ENCODE measurements at regions not wholly inside any gene's neighbourhood (a gene's known extent, or its start where the extent isn't known, plus 50 kb on each side); places are given as distances from the start of the nearest gene placed in this dataset.
A peak's percentile ranks its signal among the peaks of the same experiment; 100 is the strongest.

DNA sequence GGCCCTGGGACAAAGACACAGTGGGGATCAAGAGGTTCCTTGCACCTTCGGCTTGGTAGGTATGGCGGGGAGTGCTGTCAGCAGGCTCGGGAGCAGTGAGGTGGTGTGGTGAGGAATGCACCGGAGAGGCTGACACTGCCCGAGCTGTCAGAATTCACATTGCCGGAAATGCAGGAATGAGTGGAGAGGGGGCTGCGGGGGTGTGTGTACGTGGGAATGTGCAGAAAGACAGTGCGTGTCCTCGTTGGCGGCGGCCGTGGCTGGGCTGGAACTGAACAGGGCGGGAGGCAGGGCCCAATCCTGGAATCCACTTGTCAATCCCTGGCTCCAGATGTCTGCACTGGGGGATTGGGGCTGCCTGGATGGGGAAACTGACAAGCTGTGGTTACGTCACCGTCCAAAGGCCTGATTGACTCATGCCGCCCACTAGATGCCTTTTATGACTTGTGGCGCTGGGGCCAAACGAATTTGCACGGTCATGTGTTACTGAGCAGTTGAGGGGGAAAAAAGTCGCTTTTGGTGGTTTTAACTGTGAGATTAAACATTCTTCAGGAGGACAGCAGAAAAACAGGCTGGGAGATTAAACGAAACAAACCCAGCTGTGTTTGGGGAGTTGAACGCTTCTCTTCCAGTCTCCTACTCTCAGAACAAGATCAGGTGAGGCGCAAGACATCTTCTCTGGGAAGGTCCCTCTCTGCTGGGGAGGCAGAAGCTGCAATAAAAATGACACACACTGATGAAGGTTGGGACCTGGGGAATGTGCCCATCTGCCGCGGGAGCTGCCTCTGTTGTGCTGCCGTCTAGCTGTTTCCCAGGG lies 189.4 kb upstream of the GLI2 start (continued):
- TF ChIP-seq ZNF136 (CRISPR knock-in tag; IDR thresholded peaks at IDR 0.05; ENCODE audit: low read depth) (peak; percentile 94; the same call in 1 of the 2 replicates), GTF3A (CRISPR knock-in tag; conservative IDR thresholded peaks at IDR 0.05) (no peak), GATAD1 (CRISPR knock-in tag; IDR thresholded peaks at IDR 0.05) (peak; percentile 61), POLR2AphosphoS2 (IDR thresholded peaks at IDR 0.05; ENCODE audit: low read depth, low read length) (no peak), ZNF383 (CRISPR knock-in tag; IDR thresholded peaks at IDR 0.05; ENCODE audit: borderline replicate concordance) (no peak), ZNF709 (CRISPR knock-in tag; IDR thresholded peaks at IDR 0.05) (peak; percentile 94), TRIM24 (CRISPR knock-in tag; IDR thresholded peaks at IDR 0.05) (peak; percentile 66; the same call in 1 of the 2 replicates), NRL (CRISPR knock-in tag; IDR thresholded peaks at IDR 0.05; ENCODE audit: borderline replicate concordance) (peak; percentile 97), ZNF639 (CRISPR knock-in tag; conservative IDR thresholded peaks at IDR 0.05) (no peak), ZNF367 (CRISPR knock-in tag; IDR thresholded peaks at IDR 0.05; ENCODE audit: borderline replicate concordance) (no peak), EEA1 (CRISPR knock-in tag; IDR thresholded peaks at IDR 0.05; ENCODE audit: borderline replicate concordance) (peak; percentile 43; the same call in 1 of the 2 replicates), MTA3 (CRISPR knock-in tag; IDR thresholded peaks at IDR 0.05) (no peak), ZNF619 (CRISPR knock-in tag; IDR thresholded peaks at IDR 0.05) (peak; percentile 80), GLI4 (CRISPR knock-in tag; IDR thresholded peaks at IDR 0.05; ENCODE audit: borderline replicate concordance) (no peak), ZSCAN30 (CRISPR knock-in tag; IDR thresholded peaks at IDR 0.05) (peak; percentile 73; the same call in 1 of the 2 replicates), ZNF790 (CRISPR knock-in tag; IDR thresholded peaks at IDR 0.05; ENCODE audit: borderline replicate concordance) (peak; percentile 78; the same call in 1 of the 2 replicates), ZFY (CRISPR knock-in tag; IDR thresholded peaks at IDR 0.05) (peak; percentile 67), ZNF460 (CRISPR knock-in tag; IDR thresholded peaks at IDR 0.05; ENCODE audit: borderline replicate concordance) (no peak), TCF7L2 (IDR thresholded peaks at IDR 0.05; ENCODE audit: low read depth, low read length) (no peak), TOPORS (CRISPR knock-in tag; IDR thresholded peaks at IDR 0.05) (peak; percentile 68; the same call in 1 of the 2 replicates), ARID2 (CRISPR knock-in tag; IDR thresholded peaks at IDR 0.05; ENCODE audit: borderline replicate concordance) (peak; percentile 74; the same call in 1 of the 2 replicates), SIN3B (IDR thresholded peaks at IDR 0.05; ENCODE audit: low read length) (no peak), ZNF83 (CRISPR knock-in tag; IDR thresholded peaks at IDR 0.05; ENCODE audit: borderline replicate concordance) (peak; percentile 53; the same call in 1 of the 2 replicates)
- TF ChIP-seq, protein P1, sequence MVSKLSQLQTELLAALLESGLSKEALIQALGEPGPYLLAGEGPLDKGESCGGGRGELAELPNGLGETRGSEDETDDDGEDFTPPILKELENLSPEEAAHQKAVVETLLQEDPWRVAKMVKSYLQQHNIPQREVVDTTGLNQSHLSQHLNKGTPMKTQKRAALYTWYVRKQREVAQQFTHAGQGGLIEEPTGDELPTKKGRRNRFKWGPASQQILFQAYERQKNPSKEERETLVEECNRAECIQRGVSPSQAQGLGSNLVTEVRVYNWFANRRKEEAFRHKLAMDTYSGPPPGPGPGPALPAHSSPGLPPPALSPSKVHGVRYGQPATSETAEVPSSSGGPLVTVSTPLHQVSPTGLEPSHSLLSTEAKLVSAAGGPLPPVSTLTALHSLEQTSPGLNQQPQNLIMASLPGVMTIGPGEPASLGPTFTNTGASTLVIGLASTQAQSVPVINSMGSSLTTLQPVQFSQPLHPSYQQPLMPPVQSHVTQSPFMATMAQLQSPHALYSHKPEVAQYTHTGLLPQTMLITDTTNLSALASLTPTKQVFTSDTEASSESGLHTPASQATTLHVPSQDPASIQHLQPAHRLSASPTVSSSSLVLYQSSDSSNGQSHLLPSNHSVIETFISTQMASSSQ (IDR thresholded peaks at IDR 0.05; ENCODE audit: low read depth), result peak; percentile 57; the same call in 1 of the 2 replicates
- TF ChIP-seq, protein P1 (CRISPR knock-in tag; IDR thresholded peaks at IDR 0.05; ENCODE audit: borderline replicate concordance), result peak; percentile 89
- TF ChIP-seq, protein P2, sequence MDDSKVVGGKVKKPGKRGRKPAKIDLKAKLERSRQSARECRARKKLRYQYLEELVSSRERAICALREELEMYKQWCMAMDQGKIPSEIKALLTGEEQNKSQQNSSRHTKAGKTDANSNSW (CRISPR knock-in tag; IDR thresholded peaks at IDR 0.05; ENCODE audit: borderline replicate concordance), result no peak
